HG03342 (cell line): ENCODE measurements at regions not wholly inside any gene's neighbourhood (a gene's known extent, or its start where the extent isn't known, plus 50 kb on each side); places are given as distances from the start of the nearest gene placed in this dataset.
"Not testable (repeated sequence)": the region's sequence is repeated elsewhere in the genome, so short reads cannot be mapped to it uniquely, and the experiment has no call there.

Experiments
- ATAC-seq: cut with Tn5 transposase; IDR thresholded peaks from one replicate; pipeline ENCODE4 v1.9.1; 2021; ENCODE audit warnings: mild to moderate bottlenecking, moderate library complexity; ENCODE audit not compliant: unreplicated experiment

- ATAC-seq, result no peak
Measured at GRCh38 chr19:32061315-32061714, 284.1 kb upstream of the ZNF507 start.

GRCh38 chr19:32063601-32064000, 281.8 kb upstream of the ZNF507 start:
- ATAC-seq, result no peak

GRCh38 chr19:32066056-32066455, 279.4 kb upstream of the ZNF507 start:
- ATAC-seq, result no peak

- ATAC-seq, result no peak
Measured at GRCh38 chr19:32067685-32068084, 277.7 kb upstream of the ZNF507 start.

GRCh38 chr19:32068793-32069192, 276.6 kb upstream of the ZNF507 start:
- ATAC-seq, result no peak

- ATAC-seq, result no peak
Measured at GRCh38 chr19:32070101-32070500, 275.3 kb upstream of the ZNF507 start.

GRCh38 chr19:32082028-32082427, 263.4 kb upstream of the ZNF507 start:
- no peak for ATAC-seq

- ATAC-seq, result not testable (repeated sequence)
Measured at GRCh38 chr19:32084756-32085363, 260.6 kb upstream of the ZNF507 start.

- ATAC-seq, result no peak
Measured at GRCh38 chr19:32091241-32091640, 254.2 kb upstream of the ZNF507 start.

GRCh38 chr19:32097011-32097410, 248.4 kb upstream of the ZNF507 start:
- no peak for ATAC-seq

GRCh38 chr19:32097620-32098019, 247.8 kb upstream of the ZNF507 start:
- ATAC-seq, result no peak

- ATAC-seq, result no peak
Measured at GRCh38 chr19:32098968-32099367, 246.4 kb upstream of the ZNF507 start.

GRCh38 chr19:32101206-32101605, 244.2 kb upstream of the ZNF507 start:
- no peak for ATAC-seq

- ATAC-seq, result no peak
Measured at GRCh38 chr19:32103541-32103940, 241.9 kb upstream of the ZNF507 start.

- ATAC-seq, result no peak
Measured at GRCh38 chr19:32104153-32104849, 241.1 kb upstream of the ZNF507 start.

GRCh38 chr19:32104850-32105235, 240.6 kb upstream of the ZNF507 start:
- ATAC-seq, result no peak

GRCh38 chr19:32105527-32106310, 239.7 kb upstream of the ZNF507 start:
- no peak for ATAC-seq

GRCh38 chr19:32122258-32122657, 223.2 kb upstream of the ZNF507 start:
- no peak for ATAC-seq

- no peak for ATAC-seq
Measured at GRCh38 chr19:32123355-32123940, 222.0 kb upstream of the ZNF507 start.

- ATAC-seq, result no peak
Measured at GRCh38 chr19:32124585-32124984, 220.8 kb upstream of the ZNF507 start.

GRCh38 chr19:32129141-32129540, 216.3 kb upstream of the ZNF507 start:
- no peak for ATAC-seq

GRCh38 chr19:32130332-32130731, 215.1 kb upstream of the ZNF507 start:
- no peak for ATAC-seq
